Smooth muscle cell (in vitro differentiated cells): ENCODE measurements at regions not wholly inside any gene's neighbourhood (a gene's known extent, or its start where the extent isn't known, plus 50 kb on each side); places are given as distances from the start of the nearest gene placed in this dataset.

Experiments used
- DNase-seq: peaks from one replicate; lab custom pipeline; 2025; ENCODE audit not compliant: unreplicated experiment; lab: John Stamatoyannopoulos, UW
- H2AFZ ChIP-seq: fragments of 200-600 bp; sonication (generic); 2 replicates; pipeline ENCODE4 v1.6.0; 2016; ENCODE audit warnings: antibody characterized with exemption, low read depth, mild to moderate bottlenecking
- H3F3A ChIP-seq: fragments of 200-600 bp; sonication (generic); 2 replicates; pipeline ENCODE4 v1.6.0; 2017; ENCODE audit warnings: antibody characterized with exemption, low read depth
- H3K27ac ChIP-seq: fragments of 200-600 bp; sonication (generic); 2 replicates; pipeline ENCODE4 v1.5.1; 2016; ENCODE audit warnings: low read depth, mild to moderate bottlenecking
- H3K27me3 ChIP-seq: fragments of 200-600 bp; sonication (generic); 2 replicates; pipeline ENCODE4 v1.6.1; 2016; ENCODE audit warnings: low read depth, mild to moderate bottlenecking
- H3K36me3 ChIP-seq: fragments of 200-600 bp; sonication (generic); 2 replicates; pipeline ENCODE4 v1.5.1; 2016; ENCODE audit warnings: low read depth
- H3K4me1 ChIP-seq: fragments of 200-600 bp; sonication (generic); 2 replicates; pipeline ENCODE4 v1.5.1; 2016; ENCODE audit warnings: low read depth
- H3K4me2 ChIP-seq: fragments of 200-600 bp; sonication (generic); 2 replicates; pipeline ENCODE4 v1.6.0; 2016; ENCODE audit warnings: mild to moderate bottlenecking
- H3K4me3 ChIP-seq: fragments of 200-600 bp; sonication (generic); 2 replicates; pipeline ENCODE4 v1.5.1; 2016; ENCODE audit warnings: mild to moderate bottlenecking
- H3K79me2 ChIP-seq: fragments of 200-600 bp; sonication (generic); 2 replicates; pipeline ENCODE4 v1.6.0; 2016; ENCODE audit warnings: low read depth, mild to moderate bottlenecking
- H3K9ac ChIP-seq: fragments of 200-600 bp; sonication (generic); 2 replicates; pipeline ENCODE4 v1.6.0; 2016; ENCODE audit warnings: low read depth
- H3K9me3 ChIP-seq: fragments of 200-600 bp; sonication (generic); replicated peaks from 2 replicates; pipeline ENCODE4 v1.5.1; 2016; ENCODE audit warnings: low read depth
- H4K20me1 ChIP-seq: fragments of 200-600 bp; sonication (generic); 2 replicates; pipeline ENCODE4 v1.6.0; 2016; ENCODE audit warnings: low read depth
- CTCF ChIP-seq: fragments of 200-600 bp; sonication (generic); IDR thresholded peaks from 2 replicates; pipeline ENCODE4 v1.5.1; 2017; ENCODE audit warnings: borderline replicate concordance, mild to moderate bottlenecking, antibody characterized with exemption; ENCODE audit not compliant: insufficient read depth, poor library complexity, severe bottlenecking
- WGBS: methylation state at CpG from one replicate; pipeline ENCODE4 v1.1.7; 2016; ENCODE audit warnings: low lambda C conversion rate; 5-methylcytosine and 5-hydroxymethylcytosine counted together

GRCh38 chrX:95318882-95319281, 1365.8 kb upstream of the DIAPH2 start:
- Histone ChIP-seq H3K27ac (no peak overlapping the region), H3K9me3 (no peaks in the 10 kb centered on the region), H3K4me2 (no peak overlapping the region), H3K4me1 (no peaks in the 10 kb centered on the region), H3K79me2 (no peaks in the 10 kb centered on the region), H2AFZ (no peak overlapping the region), H3K36me3 (no peaks in the 10 kb centered on the region), H3K9ac (no peak overlapping the region), H4K20me1 (no peaks in the 10 kb centered on the region), H3K4me3 (no peak overlapping the region), H3F3A (no peaks in the 10 kb centered on the region), H3K27me3 (no peaks in the 10 kb centered on the region)
- no peak for DNase-seq
- peak; percentile 35 for TF ChIP-seq CTCF
- 36% methylated on average over 4 of the region's 4 CpGs for WGBS

GRCh38 chrX:95325185-95325584, 1359.5 kb upstream of the DIAPH2 start:
- DNase-seq, result no peak
- H3K4me1 ChIP-seq, result no peaks in the 10 kb centered on the region

GRCh38 chrX:95330292-95330691, 1354.3 kb upstream of the DIAPH2 start:
- no peaks in the 10 kb centered on the region for H3K36me3 ChIP-seq
- no peak overlapping the region for H3K27ac ChIP-seq
- H3K4me2 ChIP-seq, result no peak overlapping the region
- no peak overlapping the region for H2AFZ ChIP-seq
- no peaks in the 10 kb centered on the region for H3K27me3 ChIP-seq
- no peak overlapping the region for H3K4me3 ChIP-seq
- no peak overlapping the region for H3K9ac ChIP-seq
- peaks cover 13% of the 10 kb centered on the region for H3K4me1 ChIP-seq
- H3F3A ChIP-seq, result peaks cover 3% of the 10 kb centered on the region
- TF ChIP-seq CTCF, result no peak
- DNase-seq, result no peak
- no peaks in the 10 kb centered on the region for H3K79me2 ChIP-seq
- WGBS, result 96% methylated on average over 2 of the region's 2 CpGs
- H3K9me3 ChIP-seq, result no peaks in the 10 kb centered on the region
- no peaks in the 10 kb centered on the region for H4K20me1 ChIP-seq

More at GRCh38 chrX:95325185-95325584, 1359.5 kb upstream of the DIAPH2 start:
- H3F3A ChIP-seq, result no peaks in the 10 kb centered on the region
- H3K4me3 ChIP-seq, result no peak overlapping the region
- no peak overlapping the region for H3K4me2 ChIP-seq
- no peak overlapping the region for H3K9ac ChIP-seq
- H3K79me2 ChIP-seq, result no peaks in the 10 kb centered on the region
- H2AFZ ChIP-seq, result no peak overlapping the region
- 73% methylated on average over 2 of the region's 2 CpGs for WGBS
- H3K9me3 ChIP-seq, result no peaks in the 10 kb centered on the region
- TF ChIP-seq CTCF, result no peak
- no peaks in the 10 kb centered on the region for H3K36me3 ChIP-seq
- no peak overlapping the region for H3K27ac ChIP-seq
- no peaks in the 10 kb centered on the region for H3K27me3 ChIP-seq
- H4K20me1 ChIP-seq, result no peaks in the 10 kb centered on the region

- 30% methylated on average over 8 of the region's 8 CpGs for WGBS
- H3K36me3 ChIP-seq, result no peaks in the 10 kb centered on the region
- H3K27ac ChIP-seq, result peak overlapping the region; percentile 56
- H3K9ac ChIP-seq, result no peak overlapping the region
- peaks cover 3% of the 10 kb centered on the region for H3F3A ChIP-seq
- H4K20me1 ChIP-seq, result no peaks in the 10 kb centered on the region
- H2AFZ ChIP-seq, result peak overlapping the region; percentile 91
- peak overlapping the region; percentile 35 for H3K4me3 ChIP-seq
- TF ChIP-seq CTCF, result no peak
- H3K9me3 ChIP-seq, result no peaks in the 10 kb centered on the region
- H3K27me3 ChIP-seq, result no peaks in the 10 kb centered on the region
- H3K79me2 ChIP-seq, result no peaks in the 10 kb centered on the region
- H3K4me1 ChIP-seq, result peaks cover 13% of the 10 kb centered on the region
- DNase-seq, result no peak
- peak overlapping the region; percentile 80 for H3K4me2 ChIP-seq
Measured at GRCh38 chrX:95332530-95332929, 1352.1 kb upstream of the DIAPH2 start.
